ENCODE measurements at regions not wholly inside any gene's neighbourhood (a gene's known extent, or its start where the extent isn't known, plus 50 kb on each side); places are given as distances from the start of the nearest gene placed in this dataset.

GRCh38 chr6:154613137-154613676 lies 102.7 kb upstream of the CNKSR3 start:
- H3K18ac ChIP-seq (ENCODE audit: insufficient read length, low read depth, low read length), result no peak overlapping the region
- no peaks in the 10 kb centered on the region for H3K79me1 ChIP-seq (ENCODE audit: insufficient read depth, low read depth, low read length, poor library complexity, severe bottlenecking)
- no peak overlapping the region for H3T11ph ChIP-seq (ENCODE audit: low read length)
- no peak overlapping the region for H3K23ac ChIP-seq (ENCODE audit: insufficient read length, low read depth, low read length)
- H3K9me3 ChIP-seq (ENCODE audit: control insufficient read depth, low read depth, low read length), result no peaks in the 10 kb centered on the region
- no peaks in the 10 kb centered on the region for H3K27me3 Mint-ChIP-seq (ENCODE audit: low read depth)
- H4K5ac ChIP-seq (ENCODE audit: insufficient read length, low read depth, low read length), result no peak overlapping the region
- H4K91ac ChIP-seq (ENCODE audit: insufficient read length, low read depth, low read length), result no peak overlapping the region
- H2AK5ac ChIP-seq (ENCODE audit: insufficient read length, low read length), result no peak overlapping the region
- no peak overlapping the region for H2BK120ac ChIP-seq (ENCODE audit: low read depth, low read length, poor library complexity, severe bottlenecking)
- H3K4ac ChIP-seq (ENCODE audit: low read depth, low read length), result no peak overlapping the region
- no peaks in the 10 kb centered on the region for H3K27me3 ChIP-seq (ENCODE audit: insufficient read depth, low read length)
- H3K4me2 ChIP-seq (ENCODE audit: insufficient read depth, insufficient read length, low read length), result no peak overlapping the region
- H3K14ac ChIP-seq (ENCODE audit: insufficient read depth, low read length), result no peak overlapping the region
- no peak overlapping the region for H2BK20ac ChIP-seq (ENCODE audit: low read depth, low read length, poor library complexity, severe bottlenecking)
- H3K27ac ChIP-seq (ENCODE audit: insufficient read length, low read depth, low read length), result no peak overlapping the region
- H3K4me1 Mint-ChIP-seq, result peaks cover 0 to 4% of the 10 kb centered on the region in 2 experiments; a peak in 2 of 4 replicates
- no peak overlapping the region for H4K8ac ChIP-seq (replicated peaks; ENCODE audit: insufficient read length, low read depth, low read length)
- H3K27ac Mint-ChIP-seq, result no peak overlapping the region
- H2BK12ac ChIP-seq (ENCODE audit: insufficient read length, low read depth, low read length), result no peak overlapping the region
- no peak overlapping the region for H2AFZ ChIP-seq (ENCODE audit: low read length)
- no peaks in the 10 kb centered on the region for H3K9me3 Mint-ChIP-seq
- H3K4me3 Mint-ChIP-seq, result no peak overlapping the region
- H3K23me2 ChIP-seq (ENCODE audit: insufficient read length, low read depth, low read length, poor library complexity, severe bottlenecking), result no peaks in the 10 kb centered on the region
- no peak for DNase-seq
- no peak overlapping the region for H3K56ac ChIP-seq (ENCODE audit: insufficient read length, low read depth, low read length)
- no peaks in the 10 kb centered on the region for H3K36me3 Mint-ChIP-seq (ENCODE audit: insufficient read depth in 1 of 3, low read depth in 3 of 3)
- no peak overlapping the region for H2BK5ac ChIP-seq (ENCODE audit: insufficient read length, low read length)
- no peaks in the 10 kb centered on the region for H3K4me1 ChIP-seq (ENCODE audit: insufficient read depth, low read length)
- H3K9ac ChIP-seq (ENCODE audit: extremely low read depth, insufficient read length, low read length), result no peak overlapping the region
- H4K20me1 ChIP-seq (ENCODE audit: control insufficient read depth, insufficient read depth, insufficient read length), result no peaks in the 10 kb centered on the region
- no CpG with 5 or more reads among the region's 8 CpGs for WGBS (ENCODE audit: extremely low coverage, insufficient read length, low lambda C conversion rate)
- no peak overlapping the region for H2BK15ac ChIP-seq (ENCODE audit: low read depth, low read length)
- no peaks in the 10 kb centered on the region for H3K79me2 ChIP-seq (ENCODE audit: insufficient read depth, low read length)
- TF ChIP-seq, protein P1, sequence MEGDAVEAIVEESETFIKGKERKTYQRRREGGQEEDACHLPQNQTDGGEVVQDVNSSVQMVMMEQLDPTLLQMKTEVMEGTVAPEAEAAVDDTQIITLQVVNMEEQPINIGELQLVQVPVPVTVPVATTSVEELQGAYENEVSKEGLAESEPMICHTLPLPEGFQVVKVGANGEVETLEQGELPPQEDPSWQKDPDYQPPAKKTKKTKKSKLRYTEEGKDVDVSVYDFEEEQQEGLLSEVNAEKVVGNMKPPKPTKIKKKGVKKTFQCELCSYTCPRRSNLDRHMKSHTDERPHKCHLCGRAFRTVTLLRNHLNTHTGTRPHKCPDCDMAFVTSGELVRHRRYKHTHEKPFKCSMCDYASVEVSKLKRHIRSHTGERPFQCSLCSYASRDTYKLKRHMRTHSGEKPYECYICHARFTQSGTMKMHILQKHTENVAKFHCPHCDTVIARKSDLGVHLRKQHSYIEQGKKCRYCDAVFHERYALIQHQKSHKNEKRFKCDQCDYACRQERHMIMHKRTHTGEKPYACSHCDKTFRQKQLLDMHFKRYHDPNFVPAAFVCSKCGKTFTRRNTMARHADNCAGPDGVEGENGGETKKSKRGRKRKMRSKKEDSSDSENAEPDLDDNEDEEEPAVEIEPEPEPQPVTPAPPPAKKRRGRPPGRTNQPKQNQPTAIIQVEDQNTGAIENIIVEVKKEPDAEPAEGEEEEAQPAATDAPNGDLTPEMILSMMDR (conservative IDR thresholded peaks at IDR 0.05), result no peak

Measured in H9 (cell line).